Raji (cell line): ENCODE measurements at regions not wholly inside any gene's neighbourhood (a gene's known extent, or its start where the extent isn't known, plus 50 kb on each side); places are given as distances from the start of the nearest gene placed in this dataset.

Experiments used
- POLR2A ChIP-seq: IDR thresholded peaks from 2 replicates; pipeline ENCODE4 v1.6.1; 2011; ENCODE audit warnings: low read depth, low read length, control low read depth; ENCODE audit not compliant: insufficient read depth

DNA sequence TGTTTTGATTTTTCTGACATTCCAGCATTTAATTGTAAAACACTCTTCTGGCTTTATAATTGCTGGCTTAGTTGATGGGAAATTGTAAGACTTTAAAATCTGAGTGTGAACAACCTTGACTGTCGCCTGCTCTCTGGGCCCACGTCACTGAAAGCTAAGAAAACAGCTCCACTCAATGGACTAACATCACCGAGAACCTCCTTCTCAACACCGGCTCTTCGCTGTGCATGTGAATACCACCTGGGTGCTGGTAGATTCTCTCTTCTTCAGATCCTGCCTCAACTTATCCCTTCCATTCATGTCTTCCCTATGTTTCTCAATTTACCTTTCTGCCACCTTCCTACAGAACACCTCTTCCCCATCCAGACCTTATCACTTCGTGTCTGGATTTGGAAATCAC lies 523.1 kb upstream of the ID2 start:
- no peak for TF ChIP-seq POLR2A

DNA sequence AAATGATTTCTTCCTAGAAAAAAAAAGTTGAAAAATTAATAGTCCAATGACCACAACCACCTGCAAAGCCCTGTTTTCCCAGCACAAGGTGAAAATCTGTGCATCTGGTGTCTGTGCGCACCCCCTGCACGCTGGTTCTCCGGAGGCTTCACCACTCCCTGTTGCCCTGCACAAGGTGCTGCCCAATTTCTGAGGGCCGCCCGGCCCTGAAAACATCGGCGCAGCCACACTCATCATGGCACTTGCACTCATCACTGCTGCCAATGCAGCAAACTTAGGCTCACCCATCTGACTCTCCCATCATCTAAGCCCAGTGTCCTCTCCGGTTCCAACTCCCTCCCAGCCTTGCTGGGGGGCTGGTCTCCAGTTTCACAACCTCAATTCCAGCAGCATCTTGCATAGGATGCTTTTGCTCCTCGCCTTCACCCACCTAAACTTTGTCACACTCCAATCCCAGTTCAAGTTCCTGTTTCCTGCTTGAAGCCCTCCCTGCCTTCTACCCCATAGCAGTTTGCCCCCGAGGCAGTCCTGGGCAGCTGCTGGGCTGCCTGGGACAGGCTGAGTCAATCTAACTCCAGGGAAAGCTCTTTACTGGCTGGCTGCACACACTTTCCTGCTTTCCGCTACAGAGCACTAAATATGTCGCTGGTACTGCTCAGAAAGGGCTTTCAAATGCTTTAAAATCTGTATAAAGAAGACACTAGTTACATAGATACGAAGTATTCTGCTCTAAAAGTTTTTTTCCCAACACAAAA lies 522.5 kb upstream of the ID2 start:
- no peak for TF ChIP-seq POLR2A

DNA sequence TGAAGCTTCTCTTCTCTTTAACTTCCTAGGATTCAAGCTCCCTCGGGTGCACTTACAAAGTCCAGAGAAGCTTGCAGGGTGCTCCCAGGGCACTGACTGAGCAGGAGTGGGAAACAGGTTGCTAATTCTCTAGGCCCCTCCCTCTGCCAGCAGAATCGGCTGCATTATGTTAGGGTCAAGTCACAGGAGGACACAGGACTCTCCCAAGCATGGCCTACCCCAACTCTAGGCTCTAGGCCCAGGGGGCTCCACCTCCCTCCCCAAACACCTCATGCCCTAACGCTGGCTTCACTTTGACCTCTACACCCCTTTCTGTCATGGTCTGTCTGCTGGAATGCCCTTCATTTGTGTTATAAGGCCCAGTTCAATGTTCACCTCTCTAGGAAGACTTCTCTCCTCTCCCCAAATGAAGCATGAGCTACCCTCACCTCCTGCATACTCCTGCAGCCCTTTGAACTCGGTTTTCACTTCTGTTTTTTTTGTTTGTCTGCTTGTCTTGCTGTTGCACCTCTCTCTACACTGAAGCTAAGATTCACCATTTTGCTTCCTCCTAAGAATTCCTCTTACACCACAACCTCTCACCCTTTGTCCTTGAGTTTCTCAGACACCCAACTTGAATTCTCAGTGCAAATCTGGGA lies 521.8 kb upstream of the ID2 start:
- TF ChIP-seq POLR2A = no peak

DNA sequence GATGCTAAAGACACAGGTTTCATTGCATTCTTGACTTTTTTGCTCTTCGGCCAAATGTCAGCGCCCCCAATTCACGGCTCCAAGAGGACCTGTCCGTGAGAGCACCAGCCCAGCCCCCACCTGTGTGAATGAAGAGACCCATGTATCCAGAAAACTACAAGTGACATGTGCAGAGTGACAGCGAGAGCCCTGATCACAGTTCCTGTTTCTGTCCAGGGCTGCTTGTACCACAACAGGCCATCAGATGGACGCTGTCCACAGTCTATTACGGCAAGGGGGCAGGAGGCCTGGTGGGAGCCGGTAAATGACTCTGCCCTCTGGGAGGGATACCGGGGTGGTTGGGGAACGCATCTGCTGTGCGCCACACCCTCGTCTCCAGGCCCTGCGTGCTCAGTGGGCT lies 520.9 kb upstream of the ID2 start:
- TF ChIP-seq POLR2A = no peak

DNA sequence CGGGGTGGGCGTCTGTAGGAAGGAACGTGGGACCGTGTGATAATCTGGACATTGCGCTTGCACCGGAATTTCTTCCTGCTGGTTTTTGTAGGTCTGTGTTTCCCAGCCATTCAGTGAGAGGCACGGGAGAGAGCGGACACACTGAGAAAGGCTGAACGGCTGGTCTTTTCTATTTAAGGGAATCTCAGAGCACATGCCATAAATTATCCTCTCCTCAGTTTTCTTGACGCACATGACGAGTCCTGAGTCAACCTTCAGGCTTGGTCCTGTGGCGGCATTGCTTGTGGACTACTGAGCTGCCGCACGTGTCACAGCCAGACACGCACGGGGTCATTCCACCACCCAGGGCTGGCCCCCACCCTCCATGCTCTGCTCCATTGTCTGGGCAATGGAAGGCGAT lies 519.3 kb upstream of the ID2 start:
- no peak for TF ChIP-seq POLR2A

DNA sequence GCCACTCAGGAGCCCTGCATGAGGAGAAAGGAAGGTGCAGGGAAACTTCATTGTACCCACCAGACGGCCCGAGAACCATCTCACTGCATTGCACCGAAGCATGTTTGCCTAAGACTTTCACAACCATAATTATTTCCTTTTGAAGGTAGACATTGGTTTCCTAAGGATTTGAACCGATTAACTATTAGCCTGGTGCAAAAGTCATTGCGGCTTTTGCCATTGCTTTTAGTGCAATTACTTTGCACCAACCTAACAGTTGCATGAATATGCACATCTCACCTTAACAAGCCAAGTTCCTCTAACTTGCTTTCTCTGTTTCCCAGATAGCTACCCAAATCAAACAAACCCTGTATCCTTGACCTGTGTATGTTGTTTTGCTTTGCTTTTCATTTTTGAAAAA lies 516.3 kb upstream of the ID2 start:
- no peak for TF ChIP-seq POLR2A

DNA sequence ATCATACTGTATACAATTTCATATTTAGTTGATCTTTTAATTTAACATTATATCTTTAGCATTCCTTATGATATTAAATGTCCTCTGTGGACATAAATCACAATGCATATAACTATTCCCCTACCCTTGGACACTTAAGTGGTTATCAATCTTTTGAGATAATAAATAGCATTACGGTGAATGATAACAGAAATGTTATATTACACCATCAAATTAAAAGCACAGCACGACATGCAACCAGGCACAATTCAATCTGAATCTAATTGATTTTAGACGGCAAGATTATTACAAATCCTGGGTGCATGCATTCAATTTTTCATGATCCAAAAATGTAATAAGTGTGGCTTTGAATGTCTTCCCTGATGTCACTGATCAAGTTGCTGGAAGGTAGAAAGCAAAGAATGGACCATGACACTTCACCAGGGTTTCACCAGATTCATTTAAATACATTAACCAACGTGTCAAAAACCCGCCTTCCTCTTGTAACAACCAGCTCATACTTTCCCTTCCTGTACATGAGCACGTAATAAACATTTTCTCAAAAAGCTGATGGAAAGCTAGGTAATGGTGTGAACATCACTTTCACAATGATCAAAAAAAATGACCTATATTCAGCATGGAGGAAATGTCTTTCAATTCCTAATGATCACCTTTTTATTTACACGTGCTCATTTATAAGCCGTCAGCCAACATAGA lies 513.7 kb upstream of the ID2 start:
- no peak for TF ChIP-seq POLR2A

DNA sequence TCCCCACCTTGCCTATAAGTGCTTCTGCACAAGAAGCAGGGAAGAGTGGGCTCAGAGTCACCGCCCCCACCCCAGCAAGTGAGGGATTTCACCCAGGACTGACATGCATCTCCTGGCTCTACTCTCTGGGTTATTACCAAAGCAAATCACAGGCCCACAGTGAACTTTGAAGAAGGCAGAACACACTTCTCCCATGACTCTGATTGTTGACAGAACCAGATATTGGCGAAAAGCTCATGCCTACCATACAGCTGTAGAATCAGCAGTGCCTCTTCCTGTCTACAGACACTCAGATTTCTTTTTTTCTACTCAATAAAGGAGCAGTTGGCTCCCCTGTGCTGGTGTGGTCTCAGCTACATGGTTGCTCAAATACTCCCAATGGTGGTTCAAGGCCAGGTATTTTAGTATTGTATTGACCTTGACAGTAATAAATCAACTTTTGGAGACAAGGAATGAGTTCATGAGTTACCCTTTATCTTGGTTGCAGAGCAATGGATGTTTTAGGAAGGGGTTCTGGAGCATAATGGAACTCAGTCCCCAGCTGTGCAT lies 512.9 kb upstream of the ID2 start:
- TF ChIP-seq POLR2A = no peak

DNA sequence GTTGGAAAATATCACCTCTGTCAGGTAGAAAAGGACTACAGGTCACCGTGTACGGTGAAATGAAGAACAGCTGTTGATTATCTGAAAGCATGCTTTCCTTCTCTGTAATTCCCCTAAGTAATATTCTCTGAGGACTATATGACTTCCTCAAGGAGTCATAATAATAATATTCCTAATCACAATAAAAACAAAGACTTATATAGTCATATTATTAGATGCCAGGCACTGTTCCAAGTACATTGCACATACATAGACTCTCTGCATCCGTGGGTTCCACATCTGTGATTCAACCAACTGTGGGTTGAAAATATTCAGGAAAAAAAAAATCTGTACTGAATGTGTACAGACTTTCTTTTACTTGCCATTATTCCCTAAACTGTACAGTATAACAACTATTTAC lies 512.4 kb upstream of the ID2 start:
- TF ChIP-seq POLR2A = no peak

DNA sequence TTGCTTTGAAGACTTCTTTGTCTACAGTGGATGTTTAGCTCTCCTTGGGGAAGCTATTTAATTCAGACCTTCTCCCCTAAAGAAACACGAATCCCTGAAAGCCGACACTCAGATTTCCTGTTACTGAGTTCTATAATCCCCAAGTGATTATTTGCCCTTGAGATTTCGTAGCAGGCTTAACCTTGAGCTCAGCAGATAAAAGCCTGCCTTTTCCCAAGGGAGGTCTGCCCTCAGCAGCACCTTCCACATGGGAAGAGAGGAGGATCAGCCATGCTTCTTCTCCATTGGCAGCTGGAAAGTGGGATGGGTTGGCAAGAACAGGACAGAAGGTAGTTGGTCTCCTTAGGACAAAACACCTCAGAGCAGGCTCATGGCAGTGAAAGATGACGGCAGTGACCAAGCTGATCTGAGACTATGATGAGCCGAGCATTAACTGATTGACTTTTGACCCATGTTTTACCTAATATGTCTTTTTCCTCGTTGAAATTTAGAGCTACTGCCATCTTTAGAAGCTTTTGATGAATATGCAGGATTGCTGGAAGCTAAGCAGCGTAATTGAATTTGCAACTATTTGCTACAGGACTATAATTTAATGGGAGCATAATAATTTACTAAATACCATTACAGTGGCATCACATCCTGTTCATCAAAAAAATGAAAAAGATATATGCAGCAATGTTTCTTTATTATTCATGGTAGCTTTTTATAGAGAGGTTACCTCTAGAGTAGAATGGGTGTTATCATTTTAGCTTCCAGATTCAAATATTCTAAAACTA lies 511.1 kb upstream of the ID2 start:
- no peak for TF ChIP-seq POLR2A

DNA sequence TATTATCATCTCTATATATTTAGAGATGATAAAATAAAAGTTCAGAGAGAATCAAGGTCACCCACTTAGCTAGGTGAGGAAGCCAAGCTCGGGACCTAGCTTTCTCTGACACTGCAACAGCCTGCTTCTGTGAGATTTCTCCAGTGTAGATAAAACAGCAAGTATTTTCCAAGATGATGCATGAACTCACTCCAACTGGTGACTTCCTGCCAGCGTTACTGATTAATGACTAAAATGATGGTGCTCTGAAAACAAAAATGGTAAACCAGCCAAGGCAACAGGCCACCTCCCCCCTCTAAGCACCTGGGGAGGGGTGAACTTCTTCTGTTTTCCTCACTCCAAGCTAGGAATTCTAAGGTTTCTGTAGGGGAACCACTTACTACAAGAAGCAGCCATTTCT lies 510.2 kb upstream of the ID2 start:
- no peak for TF ChIP-seq POLR2A

DNA sequence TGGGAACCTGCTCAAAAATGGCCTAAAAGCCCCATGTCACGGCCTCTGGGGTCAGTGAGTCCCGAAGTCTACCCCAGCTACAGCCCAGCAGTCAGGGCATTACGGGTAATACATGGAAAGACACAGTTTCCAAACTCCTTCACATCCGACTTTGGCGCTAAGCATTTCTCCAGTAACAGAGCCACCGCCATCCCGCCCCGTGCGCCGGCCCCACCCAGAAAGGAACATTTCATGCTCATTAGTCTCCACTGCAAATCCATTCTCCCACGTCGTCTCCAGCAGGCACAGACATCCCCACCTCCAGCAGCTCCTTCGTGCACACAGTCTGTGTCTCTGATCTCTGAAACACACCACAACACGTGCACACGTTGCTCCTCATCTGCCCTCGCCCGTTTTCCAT lies 509.2 kb upstream of the ID2 start:
- no peak for TF ChIP-seq POLR2A

DNA sequence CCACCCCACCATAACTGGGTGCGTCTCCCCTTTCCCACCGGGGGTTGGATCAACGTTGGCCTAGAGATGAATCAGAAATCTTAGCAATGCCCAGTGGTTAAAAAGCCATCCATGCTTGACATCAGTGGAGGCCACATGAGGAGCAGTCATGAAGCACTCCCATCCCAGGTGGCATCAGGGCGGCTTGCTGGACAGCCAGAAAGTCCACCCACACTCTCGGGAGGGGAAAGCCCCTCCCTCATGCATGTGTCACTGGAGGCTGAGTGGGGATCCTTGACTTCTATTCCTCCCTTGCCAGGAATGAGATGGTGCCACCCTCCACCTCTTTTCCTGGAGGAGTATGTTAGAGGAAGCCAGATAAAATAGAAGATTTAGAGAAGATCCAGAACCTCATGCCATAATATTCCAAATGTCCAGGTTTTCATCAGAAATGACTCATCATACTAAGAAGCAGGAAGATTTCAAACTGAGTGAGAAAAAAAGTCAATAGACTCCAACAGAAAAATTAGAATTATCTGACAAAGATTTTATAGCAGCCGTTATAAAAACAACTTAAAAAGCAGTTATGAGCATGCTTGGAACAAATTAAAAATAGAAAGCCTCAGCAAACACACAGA lies 507.1 kb upstream of the ID2 start:
- TF ChIP-seq POLR2A = no peak

DNA sequence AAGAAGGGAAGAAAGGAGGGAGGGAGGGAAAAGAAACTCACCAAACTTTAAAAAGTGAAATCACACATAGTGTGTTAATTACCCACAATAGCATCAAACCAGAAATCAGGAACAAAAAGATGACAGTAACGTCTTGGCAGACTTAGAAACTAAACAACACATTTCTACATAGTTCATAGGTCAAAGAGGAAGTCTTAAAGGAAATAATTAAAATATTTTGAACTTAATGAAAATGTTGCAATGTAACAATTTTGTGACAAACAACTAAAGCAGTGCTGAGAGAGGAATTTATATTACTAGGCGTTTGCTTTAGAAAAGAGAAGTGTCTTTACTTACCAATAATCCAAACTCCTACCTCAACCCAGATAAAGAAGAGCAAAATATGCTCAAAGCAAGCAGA lies 505.0 kb upstream of the ID2 start:
- no peak for TF ChIP-seq POLR2A

DNA sequence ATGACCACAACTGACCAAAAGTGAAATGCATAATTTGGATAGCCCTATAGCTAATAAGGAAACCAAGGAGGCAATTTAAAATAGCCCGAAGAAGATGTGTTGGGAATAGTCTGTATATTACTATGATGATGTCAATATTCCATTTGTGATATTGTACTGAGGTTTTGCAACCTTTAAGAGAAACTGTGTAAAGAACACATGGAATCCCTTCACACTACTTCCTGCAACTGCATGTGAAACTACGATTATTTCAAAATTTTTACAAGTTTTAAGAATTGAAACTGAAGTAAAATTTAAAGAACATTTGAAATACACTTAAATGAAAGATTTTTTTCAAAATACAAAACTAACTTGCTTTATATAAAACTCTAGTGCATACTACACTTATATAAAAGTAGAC lies 504.3 kb upstream of the ID2 start:
- no peak for TF ChIP-seq POLR2A
